Stimulated activated naive CD8-positive, alpha-beta T cell treated with anti-CD3 and anti-CD28 coated beads, Interleukin-15, Interleukin-2, amounts not matched to agents 100 ng/mL and 50 ng/mL, for 24 hours (primary cell): ENCODE measurements at regions not wholly inside any gene's neighbourhood (a gene's known extent, or its start where the extent isn't known, plus 50 kb on each side); places are given as distances from the start of the nearest gene placed in this dataset.

Experiments used
- H3K27ac Mint-ChIP-seq: one replicate; pipeline ENCODE4 v1.8.0; 2021; ENCODE audit warnings: mild to moderate bottlenecking, mixed read lengths
- H3K27me3 Mint-ChIP-seq: one replicate; pipeline ENCODE4 v1.8.0; 2021; ENCODE audit warnings: mixed read lengths
- H3K36me3 Mint-ChIP-seq: one replicate; pipeline ENCODE4 v1.8.0; 2021; ENCODE audit warnings: low read depth, mixed read lengths
- H3K4me1 Mint-ChIP-seq: one replicate; pipeline ENCODE4 v1.8.0; 2021; ENCODE audit warnings: low read depth, mixed read lengths
- H3K4me3 Mint-ChIP-seq: one replicate; pipeline ENCODE4 v1.8.0; 2021; ENCODE audit warnings: mild to moderate bottlenecking, mixed read lengths
- H3K9me3 Mint-ChIP-seq: one replicate; pipeline ENCODE4 v1.8.0; 2021; ENCODE audit warnings: mixed read lengths

- Mint-ChIP-seq H3K4me3 (no peak overlapping the region), H3K27ac (no peak overlapping the region), H3K36me3 (no peaks in the 10 kb centered on the region), H3K4me1 (no peaks in the 10 kb centered on the region), H3K9me3 (no peaks in the 10 kb centered on the region), H3K27me3 (peaks cover 22% of the 10 kb centered on the region)
Observed at GRCh38 chr7:1364068-1364905, 95.0 kb downstream of the MICALL2 start.

GRCh38 chr7:1364906-1365570, 94.2 kb downstream of the MICALL2 start:
- Mint-ChIP-seq H3K36me3 (no peaks in the 10 kb centered on the region), H3K27me3 (peaks cover 26% of the 10 kb centered on the region), H3K27ac (no peak overlapping the region), H3K4me1 (no peaks in the 10 kb centered on the region), H3K9me3 (no peaks in the 10 kb centered on the region), H3K4me3 (no peak overlapping the region)

- no peaks in the 10 kb centered on the region for H3K36me3 Mint-ChIP-seq
- H3K27ac Mint-ChIP-seq, result no peak overlapping the region
- peaks cover 35% of the 10 kb centered on the region for H3K27me3 Mint-ChIP-seq
- no peaks in the 10 kb centered on the region for H3K4me1 Mint-ChIP-seq
- no peaks in the 10 kb centered on the region for H3K9me3 Mint-ChIP-seq
- no peak overlapping the region for H3K4me3 Mint-ChIP-seq
Observed at GRCh38 chr7:1365846-1366245, 93.4 kb downstream of the MICALL2 start.

GRCh38 chr7:1366801-1367405, 92.4 kb downstream of the MICALL2 start:
- Mint-ChIP-seq H3K4me1 (no peaks in the 10 kb centered on the region), H3K36me3 (no peaks in the 10 kb centered on the region), H3K9me3 (no peaks in the 10 kb centered on the region), H3K4me3 (no peak overlapping the region), H3K27ac (no peak overlapping the region), H3K27me3 (peaks cover 39% of the 10 kb centered on the region)

- Mint-ChIP-seq H3K4me3 (no peak overlapping the region), H3K9me3 (no peaks in the 10 kb centered on the region), H3K27ac (no peak overlapping the region), H3K36me3 (no peaks in the 10 kb centered on the region), H3K27me3 (peaks cover 39% of the 10 kb centered on the region), H3K4me1 (no peaks in the 10 kb centered on the region)
Observed at GRCh38 chr7:1367501-1368183, 91.6 kb downstream of the MICALL2 start.

GRCh38 chr7:1368184-1368681, 91.0 kb downstream of the MICALL2 start:
- H3K27me3 Mint-ChIP-seq, result peaks cover 39% of the 10 kb centered on the region
- H3K27ac Mint-ChIP-seq, result no peak overlapping the region
- H3K4me1 Mint-ChIP-seq, result no peaks in the 10 kb centered on the region
- no peak overlapping the region for H3K4me3 Mint-ChIP-seq
- no peaks in the 10 kb centered on the region for H3K36me3 Mint-ChIP-seq
- H3K9me3 Mint-ChIP-seq, result no peaks in the 10 kb centered on the region

GRCh38 chr7:1368682-1369571, 90.3 kb downstream of the MICALL2 start:
- no peak overlapping the region for H3K27ac Mint-ChIP-seq
- no peaks in the 10 kb centered on the region for H3K36me3 Mint-ChIP-seq
- H3K4me3 Mint-ChIP-seq, result no peak overlapping the region
- H3K27me3 Mint-ChIP-seq, result peaks cover 44% of the 10 kb centered on the region
- no peaks in the 10 kb centered on the region for H3K9me3 Mint-ChIP-seq
- no peaks in the 10 kb centered on the region for H3K4me1 Mint-ChIP-seq

GRCh38 chr7:1369916-1370657, 89.2 kb downstream of the MICALL2 start:
- Mint-ChIP-seq H3K4me3 (no peak overlapping the region), H3K27me3 (peaks cover 44% of the 10 kb centered on the region), H3K27ac (no peak overlapping the region), H3K4me1 (no peaks in the 10 kb centered on the region), H3K36me3 (no peaks in the 10 kb centered on the region), H3K9me3 (no peaks in the 10 kb centered on the region)

GRCh38 chr7:1370738-1371137, 88.5 kb downstream of the MICALL2 start:
- H3K4me3 Mint-ChIP-seq, result no peak overlapping the region
- H3K9me3 Mint-ChIP-seq, result no peaks in the 10 kb centered on the region
- peaks cover 47% of the 10 kb centered on the region for H3K27me3 Mint-ChIP-seq
- no peaks in the 10 kb centered on the region for H3K4me1 Mint-ChIP-seq
- no peak overlapping the region for H3K27ac Mint-ChIP-seq
- no peaks in the 10 kb centered on the region for H3K36me3 Mint-ChIP-seq

- peaks cover 44% of the 10 kb centered on the region for H3K27me3 Mint-ChIP-seq
Observed at GRCh38 chr7:1372063-1372462, 87.2 kb downstream of the MICALL2 start.

GRCh38 chr7:1372671-1373379, 86.4 kb downstream of the MICALL2 start:
- Mint-ChIP-seq H3K27me3 (peaks cover 36% of the 10 kb centered on the region), H3K4me3 (no peak overlapping the region), H3K4me1 (no peaks in the 10 kb centered on the region), H3K9me3 (no peaks in the 10 kb centered on the region), H3K36me3 (no peaks in the 10 kb centered on the region), H3K27ac (no peak overlapping the region)

More at GRCh38 chr7:1372063-1372462, 87.2 kb downstream of the MICALL2 start:
- Mint-ChIP-seq H3K4me1 (no peaks in the 10 kb centered on the region), H3K4me3 (no peak overlapping the region), H3K36me3 (no peaks in the 10 kb centered on the region), H3K27ac (no peak overlapping the region), H3K9me3 (no peaks in the 10 kb centered on the region)

GRCh38 chr7:1377111-1377909, 82.0 kb downstream of the MICALL2 start:
- no peaks in the 10 kb centered on the region for H3K4me1 Mint-ChIP-seq
- H3K9me3 Mint-ChIP-seq, result no peaks in the 10 kb centered on the region
- no peak overlapping the region for H3K27ac Mint-ChIP-seq
- no peak overlapping the region for H3K4me3 Mint-ChIP-seq
- no peaks in the 10 kb centered on the region for H3K36me3 Mint-ChIP-seq
- H3K27me3 Mint-ChIP-seq, result peaks cover 14% of the 10 kb centered on the region
